ENCODE measurements at regions not wholly inside any gene's neighbourhood (a gene's known extent, or its start where the extent isn't known, plus 50 kb on each side); places are given as distances from the start of the nearest gene placed in this dataset.
"Not testable (repeated sequence)": the region's sequence is repeated elsewhere in the genome, so short reads cannot be mapped to it uniquely, and the experiment has no call there.

- no peak for DNase-seq (ENCODE audit: low spot score)
Measured at GRCh38 chr22:47920380-47920959, 1158.0 kb downstream of the TBC1D22A start.

- DNase-seq (ENCODE audit: low spot score) = no peak
Measured at GRCh38 chr22:47919893-47920292, 1157.4 kb downstream of the TBC1D22A start.

DNA sequence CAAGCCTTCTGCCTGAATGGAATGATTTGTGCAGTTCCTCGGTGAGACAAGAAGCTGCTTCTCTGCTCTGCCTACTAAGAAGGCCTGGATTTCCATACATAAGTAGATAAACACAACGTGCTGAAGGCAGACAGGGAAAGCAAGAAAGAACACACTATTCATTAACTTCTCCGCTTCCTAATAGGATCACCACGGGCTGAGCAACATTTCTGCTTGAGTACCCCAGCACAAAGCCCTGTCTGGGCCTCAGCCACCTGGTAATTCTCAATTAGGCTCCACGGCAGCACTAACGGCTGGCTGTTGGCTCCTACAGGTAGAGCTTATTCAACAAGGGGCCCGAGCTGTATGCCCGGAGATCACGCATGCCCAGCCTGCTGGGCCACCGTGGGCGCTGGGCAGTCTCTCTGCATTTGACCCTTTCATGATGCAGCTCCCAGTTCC lies 1156.6 kb downstream of the TBC1D22A start:
- DNase-seq (ENCODE audit: low spot score) = no peak

DNA sequence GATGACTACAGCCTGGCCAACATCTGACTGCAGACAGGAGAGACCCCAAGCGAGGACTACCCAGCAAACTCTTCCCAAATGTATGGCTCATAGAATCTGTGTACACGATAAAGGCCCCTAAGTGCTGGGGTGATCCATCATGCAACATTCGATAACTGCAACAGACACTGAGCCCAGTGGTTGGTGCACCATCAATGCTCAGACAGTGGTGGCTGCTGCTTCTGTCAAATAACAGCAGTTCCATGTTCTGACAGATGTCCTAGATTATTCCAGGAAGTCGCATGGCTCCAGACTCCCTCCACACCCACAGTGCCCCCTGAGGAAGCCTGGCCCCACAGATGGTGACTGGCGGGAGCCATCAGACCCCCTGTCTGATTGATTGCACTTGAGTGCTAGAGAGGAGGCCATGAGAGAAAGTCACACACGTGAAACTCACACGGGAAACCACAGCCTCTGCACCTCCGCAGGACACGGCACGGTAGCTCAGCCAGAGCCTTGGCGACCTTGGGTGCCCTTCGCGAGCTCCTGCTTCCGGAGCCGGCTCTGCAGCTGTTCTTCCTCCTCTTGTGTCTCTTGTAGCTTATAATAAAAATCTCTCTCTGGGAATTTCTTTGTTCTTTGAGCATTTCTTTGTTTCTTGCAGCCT lies 1155.9 kb downstream of the TBC1D22A start:
- no peak for DNase-seq (ENCODE audit: low spot score)

GRCh38 chr22:47914481-47915097 lies 1152.1 kb downstream of the TBC1D22A start:
- no peak for DNase-seq (ENCODE audit: low spot score)

GRCh38 chr22:47902646-47903180 lies 1140.3 kb downstream of the TBC1D22A start:
- no peak for DNase-seq (ENCODE audit: low spot score)

DNA sequence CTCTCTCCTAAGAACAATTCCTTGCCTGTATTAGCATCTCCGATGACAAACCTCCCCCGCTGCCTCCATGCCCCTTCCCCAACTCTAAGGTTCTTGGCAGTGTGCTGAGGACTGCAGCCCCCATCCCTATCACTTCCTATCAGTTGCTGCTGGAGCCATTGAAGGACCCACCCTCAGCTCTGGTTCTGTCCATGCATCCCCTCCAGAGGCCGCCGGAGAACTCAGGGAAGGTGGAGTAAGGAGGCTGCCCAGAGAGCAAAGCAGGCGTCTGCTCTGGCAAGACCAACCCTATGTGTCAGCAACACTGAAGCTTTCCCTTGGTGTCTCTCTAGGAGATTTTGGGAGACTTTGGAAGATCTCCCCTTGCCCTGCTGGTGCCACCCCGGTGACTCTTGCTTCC lies 1139.5 kb downstream of the TBC1D22A start:
- no peak for DNase-seq (ENCODE audit: low spot score)

- peak; percentile 1 for DNase-seq (ENCODE audit: low spot score)
Measured at GRCh38 chr22:47899894-47900293, 1137.4 kb downstream of the TBC1D22A start.

GRCh38 chr22:47898946-47899345 lies 1136.5 kb downstream of the TBC1D22A start:
- DNase-seq (ENCODE audit: low spot score) = no peak

DNA sequence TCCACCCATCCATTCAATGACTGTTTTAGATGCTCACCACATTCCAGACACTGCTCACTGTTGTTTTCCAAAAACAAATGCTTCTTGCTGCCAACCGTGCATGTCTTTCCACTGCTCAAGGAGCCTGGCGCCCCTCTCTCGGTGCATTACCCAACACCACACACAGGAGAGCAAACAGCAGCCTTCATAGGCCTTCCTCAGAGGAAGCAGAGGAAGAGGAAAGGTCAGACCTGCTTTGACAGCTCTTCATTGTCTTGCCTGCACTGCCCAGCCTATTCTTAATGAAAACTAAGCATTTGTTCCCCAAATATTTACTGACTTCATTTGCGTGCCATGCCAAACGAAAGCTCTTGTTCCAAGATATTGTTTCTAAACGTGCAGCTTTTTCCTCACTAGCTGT lies 1129.2 kb downstream of the TBC1D22A start:
- no peak for DNase-seq (ENCODE audit: low spot score)

- DNase-seq (ENCODE audit: low spot score) = no peak
Measured at GRCh38 chr22:47888817-47889216, 1126.4 kb downstream of the TBC1D22A start.

GRCh38 chr22:47884775-47885174 lies 1122.3 kb downstream of the TBC1D22A start:
- DNase-seq (ENCODE audit: low spot score) = no peak

- no peak for DNase-seq (ENCODE audit: low spot score)
Measured at GRCh38 chr22:47884200-47884599, 1121.8 kb downstream of the TBC1D22A start.

GRCh38 chr22:47883757-47884156 lies 1121.3 kb downstream of the TBC1D22A start:
- no peak for DNase-seq (ENCODE audit: low spot score)

- DNase-seq (ENCODE audit: low spot score) = no peak
Measured at GRCh38 chr22:47879346-47879745, 1116.9 kb downstream of the TBC1D22A start.

GRCh38 chr22:47878460-47878859 lies 1116.0 kb downstream of the TBC1D22A start:
- no peak for DNase-seq (ENCODE audit: low spot score)

DNA sequence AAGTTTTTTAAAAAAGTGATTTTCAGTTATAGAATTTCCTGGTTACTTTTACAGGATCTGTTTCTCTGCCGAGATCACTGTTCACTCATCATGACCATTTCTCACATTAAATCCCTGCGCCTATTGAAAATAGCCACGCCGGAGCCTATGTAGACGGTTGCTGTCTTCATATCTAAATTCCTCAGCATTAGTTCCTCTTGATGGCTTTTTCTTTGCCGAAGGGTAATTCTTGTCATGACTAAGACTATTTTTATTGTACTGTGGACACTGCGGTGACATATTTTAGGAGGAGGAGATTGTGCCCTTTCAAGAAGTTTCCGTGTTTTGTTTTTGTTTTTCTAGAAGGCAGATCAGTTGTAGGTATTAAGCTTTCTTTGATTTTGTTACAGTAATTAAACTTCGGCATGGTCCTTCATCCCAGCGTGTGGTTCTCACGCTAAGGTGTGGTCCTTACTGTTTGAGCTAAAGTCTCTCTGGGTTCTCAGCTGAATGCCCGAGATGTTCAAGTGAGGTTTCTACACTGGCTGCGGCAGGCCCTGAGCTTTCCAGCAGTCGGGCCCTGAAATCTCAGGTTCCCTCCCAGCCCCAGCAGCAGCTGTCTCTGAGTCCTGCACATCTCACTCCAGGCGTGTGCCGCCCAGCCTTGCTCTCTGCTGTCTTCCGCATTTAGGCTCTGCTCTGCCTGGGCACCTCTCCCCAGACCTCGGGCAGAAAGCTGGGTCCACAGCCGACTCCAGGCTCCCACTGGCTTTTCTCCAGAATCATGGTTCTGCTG lies 1110.5 kb downstream of the TBC1D22A start:
- DNase-seq (ENCODE audit: low spot score) = no peak

- DNase-seq (ENCODE audit: low spot score) = no peak
Measured at GRCh38 chr22:47865626-47866025, 1103.2 kb downstream of the TBC1D22A start.

DNA sequence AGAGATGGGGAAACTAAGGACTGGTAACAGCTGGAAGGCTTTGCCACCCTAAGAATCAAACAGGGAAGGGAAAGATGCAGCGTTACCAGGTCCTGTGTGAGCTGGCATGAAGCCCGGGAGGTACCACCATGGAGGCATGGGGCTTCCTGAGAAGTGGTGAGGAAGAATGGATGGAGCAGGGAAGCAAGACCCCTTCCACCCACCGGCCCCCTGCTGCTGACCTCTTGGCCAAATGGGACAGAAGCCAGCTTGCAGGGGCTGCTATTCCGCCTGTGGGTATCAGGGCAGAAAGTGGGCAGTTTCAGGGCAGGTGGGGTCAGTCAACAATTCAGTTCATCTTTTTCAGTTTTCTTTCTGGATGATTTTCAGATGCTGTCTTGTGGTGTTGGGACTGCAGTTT lies 1099.9 kb downstream of the TBC1D22A start:
- no peak for DNase-seq (ENCODE audit: low spot score)

DNA sequence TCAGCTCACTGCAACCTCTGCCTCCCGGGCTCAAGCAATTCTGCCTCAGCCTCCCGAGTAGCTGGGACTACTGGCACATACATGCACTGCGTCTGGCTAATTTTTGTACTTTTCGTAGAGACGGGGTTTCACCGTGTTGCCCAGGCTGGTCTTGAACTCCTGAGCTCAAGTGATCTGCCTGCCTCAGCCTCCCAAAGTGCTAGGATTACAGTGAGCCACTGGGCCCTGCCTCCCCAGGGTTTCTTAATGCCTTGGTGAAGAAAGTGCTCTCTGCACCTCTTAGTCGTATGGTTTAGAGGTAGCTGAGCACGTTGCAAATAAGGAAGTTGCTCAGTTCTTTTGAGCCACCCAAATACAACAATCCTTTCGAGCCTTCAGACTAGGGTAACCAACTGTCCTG lies 1098.5 kb downstream of the TBC1D22A start:
- DNase-seq (ENCODE audit: low spot score) = not testable (repeated sequence)

- DNase-seq (ENCODE audit: low spot score) = no peak
Measured at GRCh38 chr22:47859881-47860525, 1097.6 kb downstream of the TBC1D22A start.

- no peak for DNase-seq (ENCODE audit: low spot score)
Measured at GRCh38 chr22:47858773-47859306, 1096.4 kb downstream of the TBC1D22A start.
